ENCODE measurements at regions not wholly inside any gene's neighbourhood (a gene's known extent, or its start where the extent isn't known, plus 50 kb on each side); places are given as distances from the start of the nearest gene placed in this dataset.

GRCh38 chr12:85654456-85654840 lies 181.8 kb downstream of the RASSF9 start:
- CTCF ChIA-PET: no interaction called here
- H3K4me3 ChIP-seq (ENCODE audit: low read depth, low read length): no peak overlapping the region
- TF ChIP-seq, protein P1, sequence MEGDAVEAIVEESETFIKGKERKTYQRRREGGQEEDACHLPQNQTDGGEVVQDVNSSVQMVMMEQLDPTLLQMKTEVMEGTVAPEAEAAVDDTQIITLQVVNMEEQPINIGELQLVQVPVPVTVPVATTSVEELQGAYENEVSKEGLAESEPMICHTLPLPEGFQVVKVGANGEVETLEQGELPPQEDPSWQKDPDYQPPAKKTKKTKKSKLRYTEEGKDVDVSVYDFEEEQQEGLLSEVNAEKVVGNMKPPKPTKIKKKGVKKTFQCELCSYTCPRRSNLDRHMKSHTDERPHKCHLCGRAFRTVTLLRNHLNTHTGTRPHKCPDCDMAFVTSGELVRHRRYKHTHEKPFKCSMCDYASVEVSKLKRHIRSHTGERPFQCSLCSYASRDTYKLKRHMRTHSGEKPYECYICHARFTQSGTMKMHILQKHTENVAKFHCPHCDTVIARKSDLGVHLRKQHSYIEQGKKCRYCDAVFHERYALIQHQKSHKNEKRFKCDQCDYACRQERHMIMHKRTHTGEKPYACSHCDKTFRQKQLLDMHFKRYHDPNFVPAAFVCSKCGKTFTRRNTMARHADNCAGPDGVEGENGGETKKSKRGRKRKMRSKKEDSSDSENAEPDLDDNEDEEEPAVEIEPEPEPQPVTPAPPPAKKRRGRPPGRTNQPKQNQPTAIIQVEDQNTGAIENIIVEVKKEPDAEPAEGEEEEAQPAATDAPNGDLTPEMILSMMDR (IDR thresholded peaks at IDR 0.05; ENCODE audit: low read depth, low read length): no peak
- H3K27me3 ChIP-seq (ENCODE audit: control insufficient read depth, insufficient read depth, low read length): no peaks in the 10 kb centered on the region
- DNase-seq (ENCODE audit: low read depth, low spot score): no peak
- no peaks in the 10 kb centered on the region for H3K9me3 ChIP-seq (ENCODE audit: control insufficient read depth, insufficient read depth, low read length)
- H3K27ac ChIP-seq (ENCODE audit: low read depth, low read length): no peak overlapping the region
- POLR2A ChIA-PET: no interaction called here

DNA sequence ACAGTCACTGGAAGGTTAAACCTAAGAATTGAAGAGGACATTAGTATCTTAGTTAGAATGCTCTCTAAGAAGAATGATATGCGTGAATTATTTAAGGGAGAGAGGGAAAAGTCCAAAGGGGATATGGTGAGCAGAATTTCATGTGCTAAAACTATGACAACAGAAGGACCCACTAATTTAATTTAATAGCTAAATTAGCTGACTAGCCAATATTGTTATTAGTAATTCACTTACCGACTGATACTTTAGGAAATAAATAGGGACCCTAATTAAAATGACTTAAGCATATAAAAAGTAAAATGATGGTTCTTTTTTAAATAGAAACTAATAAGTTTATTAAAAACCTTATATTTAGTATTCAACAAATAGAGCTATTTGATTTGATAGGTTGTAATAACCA lies 179.6 kb downstream of the RASSF9 start:
- Histone ChIP-seq H3K9me3 (ENCODE audit: control insufficient read depth, insufficient read depth, low read length) (no peaks in the 10 kb centered on the region), H3K4me3 (ENCODE audit: low read depth, low read length) (no peak overlapping the region), H3K27me3 (ENCODE audit: control insufficient read depth, insufficient read depth, low read length) (no peaks in the 10 kb centered on the region), H3K27ac (ENCODE audit: low read depth, low read length) (no peak overlapping the region)
- TF ChIP-seq, protein P1 (IDR thresholded peaks at IDR 0.05; ENCODE audit: low read depth, low read length): no peak
- ChIA-PET POLR2A (no interaction called here), CTCF (interaction anchor here (0.7 kb wide), 1 partner anchor 188 kb away, joined by 3 read pairs; no protein-coding TSS in a partner anchor)
- no peak for DNase-seq (ENCODE audit: low read depth, low spot score)

DNA sequence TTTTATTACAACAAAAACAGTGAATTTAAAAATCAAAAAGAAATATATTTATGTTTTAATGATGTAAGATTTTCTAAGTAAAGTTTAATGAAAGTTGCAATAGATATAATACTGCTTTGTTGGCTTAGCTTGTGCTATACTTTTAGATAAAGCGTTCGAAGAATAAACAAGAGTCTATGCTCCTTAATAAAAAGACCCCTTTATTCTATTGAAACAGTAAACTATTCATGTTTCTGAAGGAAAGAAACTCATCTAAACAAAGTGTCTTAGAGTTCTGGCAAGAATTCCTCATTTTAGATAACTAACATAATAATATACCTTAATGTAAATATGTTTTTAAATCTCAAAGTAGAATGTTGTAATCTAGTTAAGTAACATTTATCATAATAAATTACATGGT lies 179.0 kb downstream of the RASSF9 start:
- no peaks in the 10 kb centered on the region for H3K27me3 ChIP-seq (ENCODE audit: control insufficient read depth, insufficient read depth, low read length)
- no peak for DNase-seq (ENCODE audit: low read depth, low spot score)
- H3K9me3 ChIP-seq (ENCODE audit: control insufficient read depth, insufficient read depth, low read length): no peaks in the 10 kb centered on the region
- ChIA-PET POLR2A (no interaction called here), CTCF (no interaction called here)
- no peak overlapping the region for H3K27ac ChIP-seq (ENCODE audit: low read depth, low read length)
- H3K4me3 ChIP-seq (ENCODE audit: low read depth, low read length): no peak overlapping the region
- TF ChIP-seq, protein P1 (IDR thresholded peaks at IDR 0.05; ENCODE audit: low read depth, low read length): no peak

GRCh38 chr12:85657836-85658630 lies 178.2 kb downstream of the RASSF9 start:
- POLR2A ChIA-PET: no interaction called here
- Histone ChIP-seq H3K27me3 (ENCODE audit: control insufficient read depth, insufficient read depth, low read length) (no peaks in the 10 kb centered on the region), H3K4me3 (ENCODE audit: low read depth, low read length) (no peak overlapping the region), H3K9me3 (ENCODE audit: control insufficient read depth, insufficient read depth, low read length) (no peaks in the 10 kb centered on the region), H3K27ac (ENCODE audit: low read depth, low read length) (no peak overlapping the region)
- TF ChIP-seq, protein P1 (IDR thresholded peaks at IDR 0.05; ENCODE audit: low read depth, low read length): no peak
- CTCF ChIA-PET: no interaction called here
- DNase-seq (ENCODE audit: low read depth, low spot score): no peak

DNA sequence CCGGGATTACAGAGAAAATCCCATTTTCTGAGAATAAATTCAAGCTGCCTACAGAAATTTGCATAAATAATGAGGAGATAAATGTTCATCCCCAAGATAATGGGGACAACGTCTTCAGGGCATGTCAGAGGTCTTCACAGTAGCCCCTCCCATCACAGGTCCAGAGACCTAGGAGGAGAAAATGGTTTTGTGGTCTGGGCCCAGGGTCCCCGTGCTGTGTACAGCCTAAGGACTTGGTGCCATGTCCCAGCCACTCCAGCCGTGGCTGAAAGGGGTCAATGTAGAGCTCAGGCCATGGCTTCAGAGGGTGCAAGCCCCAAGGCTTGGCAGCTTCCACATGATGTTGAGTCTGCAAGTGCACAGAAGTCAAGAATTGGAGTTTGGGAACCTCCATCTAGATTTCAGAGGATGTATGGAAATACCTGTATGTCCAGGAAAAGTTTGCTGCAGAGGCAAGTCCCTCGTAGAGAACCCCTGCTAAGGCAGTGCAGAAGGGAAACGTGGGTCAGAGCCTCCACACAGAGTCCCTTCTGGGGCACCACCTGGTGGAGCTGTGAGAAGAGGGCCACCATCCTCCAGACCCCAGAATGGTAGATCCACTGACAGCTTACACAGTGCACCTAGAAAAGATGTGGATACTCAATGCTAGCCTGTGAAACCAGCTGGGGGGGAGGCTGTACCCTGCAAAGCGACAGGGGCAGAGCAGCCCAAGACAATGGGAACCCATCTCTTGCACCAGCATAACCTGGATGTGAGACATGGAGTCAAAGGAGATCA lies 176.3 kb downstream of the RASSF9 start:
- TF ChIP-seq, protein P1 (IDR thresholded peaks at IDR 0.05; ENCODE audit: low read depth, low read length): no peak
- Histone ChIP-seq H3K27me3 (ENCODE audit: control insufficient read depth, insufficient read depth, low read length) (no peaks in the 10 kb centered on the region), H3K9me3 (ENCODE audit: control insufficient read depth, insufficient read depth, low read length) (no peaks in the 10 kb centered on the region), H3K4me3 (ENCODE audit: low read depth, low read length) (no peak overlapping the region), H3K27ac (ENCODE audit: low read depth, low read length) (no peak overlapping the region)
- ChIA-PET POLR2A (no interaction called here), CTCF (no interaction called here)
- DNase-seq (ENCODE audit: low read depth, low spot score): no peak

Measured in AG04450 (cell line).